NCI-H1105 treated with DMSO at 0.1 percent for 48 hours (cell line): ENCODE measurements at regions not wholly inside any gene's neighbourhood (a gene's known extent, or its start where the extent isn't known, plus 50 kb on each side); places are given as distances from the start of the nearest gene placed in this dataset.
"Not testable (repeated sequence)": the region's sequence is repeated elsewhere in the genome, so short reads cannot be mapped to it uniquely, and the experiment has no call there.

ENCODE experiments used
- DNase-seq: peaks from one replicate; lab custom pipeline; 2025; lab: John Stamatoyannopoulos, UW

GRCh38 chr14:25322784-25323183 is 272.8 kb upstream of the STXBP6 start:
- DNase-seq: no peak

GRCh38 chr14:25316007-25316406 is 266.1 kb upstream of the STXBP6 start:
- not testable (repeated sequence) for DNase-seq

- no peak for DNase-seq
These were observed 258.3 kb upstream of the STXBP6 start for GRCh38 chr14:25308244-25308643.

GRCh38 chr14:25303934-25304333 is 254.0 kb upstream of the STXBP6 start:
- DNase-seq: no peak

GRCh38 chr14:25298238-25298637 is 248.3 kb upstream of the STXBP6 start:
- no peak for DNase-seq

GRCh38 chr14:25290154-25290553 is 240.2 kb upstream of the STXBP6 start:
- DNase-seq: not testable (repeated sequence)

- no peak for DNase-seq
These were observed 224.6 kb upstream of the STXBP6 start for GRCh38 chr14:25274529-25274928.

- DNase-seq: no peak
These were observed 217.2 kb upstream of the STXBP6 start for GRCh38 chr14:25267186-25267585.

- DNase-seq: no peak
These were observed 209.5 kb upstream of the STXBP6 start for GRCh38 chr14:25259470-25259869.

- DNase-seq: no peak
These were observed 202.8 kb upstream of the STXBP6 start for GRCh38 chr14:25252793-25253192.

- DNase-seq: peak; percentile 34
These were observed 200.6 kb upstream of the STXBP6 start for GRCh38 chr14:25250516-25250915.

GRCh38 chr14:25247609-25248008 is 197.7 kb upstream of the STXBP6 start:
- DNase-seq: no peak

GRCh38 chr14:25246751-25247150 is 196.8 kb upstream of the STXBP6 start:
- DNase-seq: no peak

- no peak for DNase-seq
These were observed 189.2 kb upstream of the STXBP6 start for GRCh38 chr14:25239170-25239569.

- no peak for DNase-seq
These were observed 187.9 kb upstream of the STXBP6 start for GRCh38 chr14:25237845-25238244.

GRCh38 chr14:25233613-25234012 is 183.7 kb upstream of the STXBP6 start:
- DNase-seq: no peak

GRCh38 chr14:25231004-25231403 is 181.1 kb upstream of the STXBP6 start:
- peak; percentile 98 for DNase-seq

- DNase-seq: no peak
These were observed 176.3 kb upstream of the STXBP6 start for GRCh38 chr14:25226214-25226613.

- DNase-seq: no peak
These were observed 172.3 kb upstream of the STXBP6 start for GRCh38 chr14:25222256-25222655.

- DNase-seq: no peak
These were observed 170.6 kb upstream of the STXBP6 start for GRCh38 chr14:25220514-25220913.

- DNase-seq: no peak
These were observed 165.7 kb upstream of the STXBP6 start for GRCh38 chr14:25215607-25216006.

- no peak for DNase-seq
These were observed 147.9 kb upstream of the STXBP6 start for GRCh38 chr14:25197885-25198284.

- no peak for DNase-seq
These were observed 130.3 kb upstream of the STXBP6 start for GRCh38 chr14:25180221-25180620.

GRCh38 chr14:25178255-25178654 is 128.3 kb upstream of the STXBP6 start:
- no peak for DNase-seq
